NCI-H187 treated with DMSO at 0.1 percent for 48 hours (cell line): ENCODE measurements at regions not wholly inside any gene's neighbourhood (a gene's known extent, or its start where the extent isn't known, plus 50 kb on each side); places are given as distances from the start of the nearest gene placed in this dataset.

Experiments used
- DNase-seq: peaks from one replicate; lab custom pipeline; 2025; lab: John Stamatoyannopoulos, UW

GRCh38 chr12:71010143-71010479 is 89.6 kb upstream of the PTPRR start:
- DNase-seq: no peak

- no peak for DNase-seq
Observed at GRCh38 chr12:71009430-71010142, 89.0 kb upstream of the PTPRR start.

GRCh38 chr12:71008616-71009015 is 88.1 kb upstream of the PTPRR start:
- no peak for DNase-seq

- DNase-seq: no peak
Observed at GRCh38 chr12:71007781-71008404, 87.4 kb upstream of the PTPRR start.

- DNase-seq: no peak
Observed at GRCh38 chr12:71007020-71007419, 86.5 kb upstream of the PTPRR start.

- no peak for DNase-seq
Observed at GRCh38 chr12:71005166-71005565, 84.6 kb upstream of the PTPRR start.

GRCh38 chr12:71004578-71004977 is 84.0 kb upstream of the PTPRR start:
- no peak for DNase-seq

GRCh38 chr12:71000748-71001147 is 80.2 kb upstream of the PTPRR start:
- no peak for DNase-seq

GRCh38 chr12:71000255-71000654 is 79.7 kb upstream of the PTPRR start:
- DNase-seq: no peak

GRCh38 chr12:70994217-70994788 is 73.8 kb upstream of the PTPRR start:
- DNase-seq: no peak

- no peak for DNase-seq
Observed at GRCh38 chr12:70989232-70989631, 68.7 kb upstream of the PTPRR start.

- no peak for DNase-seq
Observed at GRCh38 chr12:70985850-70986249, 65.3 kb upstream of the PTPRR start.

GRCh38 chr12:70983692-70984091 is 63.2 kb upstream of the PTPRR start:
- no peak for DNase-seq

GRCh38 chr12:70982991-70983390 is 62.5 kb upstream of the PTPRR start:
- DNase-seq: no peak

- no peak for DNase-seq
Observed at GRCh38 chr12:70982286-70982685, 61.7 kb upstream of the PTPRR start.

GRCh38 chr12:70971001-70971794 is 50.7 kb upstream of the PTPRR start:
- DNase-seq: no peak
